IMR-90 (cell line): ENCODE measurements at regions not wholly inside any gene's neighbourhood (a gene's known extent, or its start where the extent isn't known, plus 50 kb on each side); places are given as distances from the start of the nearest gene placed in this dataset.

Experiments
- ATAC-seq: fragments of 200-7000 bp; cut with Tn5 transposase; 2 replicates; pipeline ENCODE4 v1.9.1; 2020; ENCODE audit warnings: low read depth, mild to moderate bottlenecking, moderate library complexity
- BruUV-seq: library from RNA; stranded (reverse); fragments of 400-500 nt; replicated peaks from 2 replicates; lab custom pipeline; 2021; lab: Mats Ljungman, UMichigan
- CTCF ChIA-PET: fragments of 300-600 bp; formaldehyde crosslinking; extraction: SDS; loops from one replicate; lab custom pipeline; 2021; ENCODE audit warnings: antibody characterized with exemption; lab: Yijun Ruan, JAX
- POLR2A ChIA-PET: fragments of 300-600 bp; sonication (Branson Sonifier 250); formaldehyde crosslinking; loops from one replicate; lab custom pipeline; 2022; ENCODE audit warnings: antibody characterized with exemption; ENCODE audit not compliant: unreplicated experiment; lab: Charles Lee
- DNase-seq: peaks from one replicate; pipeline ENCODE4 v3.0.0; 2013
- H2AFZ ChIP-seq: replicated peaks from 2 replicates; pipeline ENCODE3; 2013; ENCODE audit warnings: low read length, mild to moderate bottlenecking; ENCODE audit not compliant: poor library complexity
- H2AK5ac ChIP-seq: 2 replicates; pipeline ENCODE4 v1.6.1; 2013; ENCODE audit warnings: low read depth, low read length, inconsistent platforms
- H2AK9ac ChIP-seq: replicated peaks from 2 replicates; pipeline ENCODE3; 2013; ENCODE audit warnings: mild to moderate bottlenecking, low read depth, low read length, moderate library complexity; ENCODE audit not compliant: poor library complexity
- H2BK120ac ChIP-seq: 2 replicates; pipeline ENCODE4 v1.6.1; 2013; ENCODE audit warnings: low read depth, low read length, inconsistent platforms
- H2BK15ac ChIP-seq: 3 replicates; pipeline ENCODE4 v1.6.1; 2013; ENCODE audit warnings: low read depth, low read length, inconsistent platforms
- H2BK20ac ChIP-seq: 2 replicates; pipeline ENCODE4 v1.6.1; 2013; ENCODE audit warnings: low read depth, mild to moderate bottlenecking, inconsistent platforms, low read length, moderate library complexity
- H2BK5ac ChIP-seq: 2 replicates; pipeline ENCODE4 v1.6.1; 2013; ENCODE audit warnings: mild to moderate bottlenecking, low read depth, low read length, inconsistent platforms; ENCODE audit not compliant: poor library complexity, severe bottlenecking
- H3K14ac ChIP-seq: replicated peaks from 2 replicates; pipeline ENCODE4 v1.6.1; 2013; ENCODE audit warnings: low read depth, low read length, inconsistent platforms
- H3K18ac ChIP-seq: 2 replicates; pipeline ENCODE4 v1.6.1; 2013; ENCODE audit warnings: low read depth, low read length, control low read depth
- H3K23ac ChIP-seq: 2 replicates; pipeline ENCODE4 v1.6.1; 2013; ENCODE audit warnings: low read depth, low read length, inconsistent platforms
- H3K27ac ChIP-seq: 2 replicates; pipeline ENCODE4 v1.5.1; 2013; ENCODE audit warnings: mild to moderate bottlenecking, control low read depth, low read length; ENCODE audit not compliant: insufficient read depth
- H3K27me3 ChIP-seq: 2 replicates; pipeline ENCODE4 v1.6.1; 2013; ENCODE audit warnings: low read length; ENCODE audit not compliant: control insufficient read depth, insufficient read depth
- H3K36me3 ChIP-seq: 2 replicates; pipeline ENCODE4 v1.6.1; 2013; ENCODE audit warnings: low read length, mixed read lengths; ENCODE audit not compliant: control insufficient read depth, insufficient read depth
- H3K4ac ChIP-seq: 2 replicates; pipeline ENCODE4 v1.6.1; 2013; ENCODE audit warnings: low read depth, low read length, inconsistent platforms
- H3K4me1 ChIP-seq: 2 replicates; pipeline ENCODE4 v1.6.1; 2013; ENCODE audit warnings: low read length, mixed read lengths; ENCODE audit not compliant: control insufficient read depth, insufficient read depth
- H3K4me2 ChIP-seq: 2 replicates; pipeline ENCODE4 v1.6.1; 2013; ENCODE audit warnings: low read depth, mild to moderate bottlenecking, control low read depth, low read length, moderate library complexity
- H3K4me3 ChIP-seq: 2 replicates; pipeline ENCODE4 v1.5.1; 2013; ENCODE audit warnings: low read depth, mild to moderate bottlenecking, control low read depth, low read length, moderate library complexity; ENCODE audit not compliant: insufficient read depth
- H3K56ac ChIP-seq: 2 replicates; pipeline ENCODE4 v1.6.1; 2013; ENCODE audit warnings: low read length, inconsistent platforms; ENCODE audit not compliant: insufficient read depth; ENCODE audit errors: extremely low read depth
- H3K79me1 ChIP-seq, 2 experiments: 2 replicates each; pipeline ENCODE4 v1.6.1; 2013; ENCODE audit warnings: low read length in 2 of 2, inconsistent platforms in 1 of 2, low read depth in 1 of 2
- H3K9ac ChIP-seq: 2 replicates; pipeline ENCODE4 v1.6.1; 2013; ENCODE audit warnings: low read depth, low read length, control low read depth
- H3K9me1 ChIP-seq: 2 replicates; pipeline ENCODE4 v1.6.1; 2013; ENCODE audit warnings: low read length, inconsistent platforms; ENCODE audit not compliant: insufficient read depth
- H3K9me3 ChIP-seq: 2 replicates; pipeline ENCODE4 v1.6.1; 2013; ENCODE audit warnings: low read length; ENCODE audit not compliant: control insufficient read depth, insufficient read depth
- H4K20me1 ChIP-seq: 2 replicates; pipeline ENCODE4 v1.6.1; 2013; ENCODE audit warnings: low read length, inconsistent platforms; ENCODE audit not compliant: insufficient read depth
- H4K5ac ChIP-seq: 2 replicates; pipeline ENCODE4 v1.6.1; 2013; ENCODE audit warnings: mild to moderate bottlenecking, low read depth, low read length, control low read depth
- H4K8ac ChIP-seq, 2 experiments: 2 replicates each; pipeline ENCODE4 v1.6.1; 2013; ENCODE audit warnings: low read depth in 2 of 2, low read length in 2 of 2, control low read depth in 1 of 2, inconsistent platforms in 1 of 2
- H4K91ac ChIP-seq: 2 replicates; pipeline ENCODE4 v1.6.1; 2013; ENCODE audit warnings: low read depth, low read length, inconsistent platforms; ENCODE audit not compliant: insufficient read depth
- BHLHE40 ChIP-seq: fragments of 150-350 bp; IDR thresholded peaks from 2 replicates; pipeline ENCODE4 v1.6.1; 2016; ENCODE audit warnings: mild to moderate bottlenecking, low read depth, low read length
- CHD1 ChIP-seq: IDR thresholded peaks from 2 replicates; pipeline ENCODE4 v1.6.1; 2012; ENCODE audit warnings: low read depth, low read length, improper control_type of control experiment
- CTCF ChIP-seq: conservative IDR thresholded peaks from 2 replicates; pipeline ENCODE4 v1.5.1; 2012; ENCODE audit warnings: mild to moderate bottlenecking, low read depth, low read length, improper control_type of control experiment
- ELK1 ChIP-seq: fragments of 150-350 bp; IDR thresholded peaks from 2 replicates; pipeline ENCODE4 v1.6.1; 2016; ENCODE audit warnings: low read depth, mild to moderate bottlenecking, low read length, moderate library complexity, borderline replicate concordance
- FOS ChIP-seq: fragments of 150-350 bp; IDR thresholded peaks from 2 replicates; pipeline ENCODE4 v1.6.1; 2016; ENCODE audit warnings: low read depth, low read length
- MAZ ChIP-seq: IDR thresholded peaks from 2 replicates; pipeline ENCODE4 v1.6.1; 2012; ENCODE audit warnings: low read depth, mild to moderate bottlenecking, low read length, improper control_type of control experiment, moderate library complexity, borderline replicate concordance
- MXI1 ChIP-seq: IDR thresholded peaks from 2 replicates; pipeline ENCODE4 v1.6.1; 2012; ENCODE audit warnings: low read depth, mild to moderate bottlenecking, low read length, moderate library complexity, borderline replicate concordance
- NFE2L2 ChIP-seq: fragments of 150-350 bp; IDR thresholded peaks from 2 replicates; pipeline ENCODE4 v1.6.1; 2016; ENCODE audit warnings: low read depth, mild to moderate bottlenecking, low read length
- POLR2A ChIP-seq: IDR thresholded peaks from 2 replicates; pipeline ENCODE4 v1.6.1; 2012; ENCODE audit warnings: mild to moderate bottlenecking, low read depth, low read length
- RAD21 ChIP-seq: IDR thresholded peaks from 2 replicates; pipeline ENCODE4 v1.6.1; 2012; ENCODE audit warnings: low read length, improper control_type of control experiment
- RCOR1 ChIP-seq: IDR thresholded peaks from 2 replicates; pipeline ENCODE4 v1.6.1; 2012; ENCODE audit warnings: mild to moderate bottlenecking, low read length, improper control_type of control experiment; ENCODE audit not compliant: insufficient replicate concordance
- RFX5 ChIP-seq: IDR thresholded peaks from 2 replicates; pipeline ENCODE4 v1.8.0; 2012; ENCODE audit warnings: low read depth, mild to moderate bottlenecking, low read length, moderate library complexity
- SMC3 ChIP-seq: fragments of 150-350 bp; IDR thresholded peaks from 2 replicates; pipeline ENCODE4 v1.6.1; 2016; ENCODE audit warnings: low read depth, mild to moderate bottlenecking, antibody characterized with exemption, low read length, moderate library complexity
- USF2 ChIP-seq: fragments of 150-350 bp; IDR thresholded peaks from 2 replicates; pipeline ENCODE4 v1.6.1; 2017; ENCODE audit warnings: mild to moderate bottlenecking, antibody characterized with exemption, low read length, low read depth
- dilution Hi-C: fragments of 300-500 bp; cut with HindIII; formaldehyde crosslinking; loops from one replicate; pipeline ENCODE4 v1.14.3; 2018; ENCODE audit warnings: low sequenced_read_pairs; ENCODE audit not compliant: unreplicated experiment
- in situ Hi-C: fragments of 300-500 bp; cut with MboI; formaldehyde crosslinking; loops from 3 replicates; pipeline ENCODE4 v1.14.3; 2019; ENCODE audit warnings: low sequenced_read_pairs, inconsistent platforms, mixed read lengths
- intact Hi-C: fragments of 100-400 bp; cut with micrococcal nuclease; formaldehyde crosslinking; loops from 2 replicates; pipeline ENCODE4 v1.10.0; 2022

- POLR2A ChIA-PET, result no interaction called here
- dilution Hi-C loops, result no loop called here
- Histone ChIP-seq H3K4me1 (no peaks in the 10 kb centered on the region), H3K14ac (no peak overlapping the region), H2BK5ac (no peak overlapping the region), H2AK9ac (no peak overlapping the region), H3K9me1 (no peaks in the 10 kb centered on the region), H2AFZ (no peak overlapping the region), H2AK5ac (no peak overlapping the region), H3K4ac (no peak overlapping the region), H3K27ac (no peak overlapping the region), H3K27me3 (no peaks in the 10 kb centered on the region; the same call in 1 of the 2 replicates), H3K56ac (no peak overlapping the region), H3K79me1 (no peaks in the 10 kb centered on the region), H3K9me3 (no peaks in the 10 kb centered on the region), H3K36me3 (no peaks in the 10 kb centered on the region), H3K18ac (no peak overlapping the region), H2BK120ac (no peak overlapping the region), H4K91ac (no peak overlapping the region), H2BK20ac (no peak overlapping the region), H4K5ac (no peak overlapping the region), H3K23ac (no peak overlapping the region), H2BK15ac (no peak overlapping the region), H3K9ac (no peak overlapping the region), H3K4me2 (no peak overlapping the region), H4K8ac (no peak overlapping the region), H3K4me3 (no peak overlapping the region), H4K20me1 (no peaks in the 10 kb centered on the region)
- intact Hi-C loops, result no loop called here
- in situ Hi-C loops, result no loop called here
- BruUV-seq, result no TSS peak
- CTCF ChIA-PET, result no interaction called here
- no peak for DNase-seq
- no peak for TF ChIP-seq ELK1
- TF ChIP-seq CTCF, result no peak
- no peak for TF ChIP-seq MXI1
- TF ChIP-seq FOS, result no peak
- TF ChIP-seq POLR2A, result no peak
- no peak for TF ChIP-seq USF2
- no peak for TF ChIP-seq RCOR1
- TF ChIP-seq RAD21, result no peak
- TF ChIP-seq SMC3, result no peak
- no peak for TF ChIP-seq CHD1
- no peak for TF ChIP-seq NFE2L2
- no peak for TF ChIP-seq RFX5
- TF ChIP-seq MAZ, result no peak
- TF ChIP-seq BHLHE40, result no peak
- ATAC-seq, result no peak
Observed at GRCh38 chr5:124114911-124115310, 602.9 kb downstream of the CSNK1G3 start.
